ENCODE measurements at regions not wholly inside any gene's neighbourhood (a gene's known extent, or its start where the extent isn't known, plus 50 kb on each side); places are given as distances from the start of the nearest gene placed in this dataset.

DNA sequence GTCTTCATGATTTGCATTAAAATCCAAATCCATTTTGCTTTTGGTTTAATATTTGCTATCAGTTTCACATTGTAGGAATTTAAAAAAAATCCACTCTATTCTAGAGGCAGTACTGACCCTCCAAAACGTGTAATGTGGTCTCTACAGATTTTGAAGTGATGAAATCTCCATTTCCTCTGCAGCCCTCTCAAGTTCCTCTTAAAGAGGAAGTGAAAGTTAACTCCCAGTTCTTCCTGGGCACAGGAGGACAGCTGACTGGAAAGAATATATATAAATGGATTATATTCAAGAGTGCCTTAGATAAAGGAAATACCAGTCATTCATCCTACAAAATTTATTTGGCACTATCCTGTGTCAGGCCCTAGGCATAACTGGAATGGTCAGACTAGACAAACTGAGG, 83.5 kb upstream of the PLCL2 start:
- TF ChIP-seq POLR2A (IDR thresholded peaks at IDR 0.05; ENCODE audit: low read length), result no peak
- no peak for TF ChIP-seq GATA1 (IDR thresholded peaks at IDR 0.05; ENCODE audit: low read depth, low read length)

All from erythroblast (primary cell).